ACHN (cell line): ENCODE measurements at regions not wholly inside any gene's neighbourhood (a gene's known extent, or its start where the extent isn't known, plus 50 kb on each side); places are given as distances from the start of the nearest gene placed in this dataset.
"Not testable (repeated sequence)": the region's sequence is repeated elsewhere in the genome, so short reads cannot be mapped to it uniquely, and the experiment has no call there.

Experiments
- DNase-seq: peaks from one replicate; pipeline ENCODE4 v3.0.0-alpha.2; 2015
- in situ Hi-C: cut with HindIII; loops from 2 replicates; pipeline ENCODE4 v1.10.0; 2017; ENCODE audit warnings: low sequenced_read_pairs, low pct_ligation_motif_present, low pct_unique_long_range_greater_than_20kb

GRCh38 chr14:106192701-106193100 is 666.3 kb downstream of the TMEM121 start:
- DNase-seq, in situ Hi-C loops: not testable (repeated sequence)

- DNase-seq, in situ Hi-C loops: not testable (repeated sequence)
Observed at GRCh38 chr14:106196459-106196858, 670.1 kb downstream of the TMEM121 start.

GRCh38 chr14:106197264-106197663 is 670.9 kb downstream of the TMEM121 start:
- DNase-seq, in situ Hi-C loops: not testable (repeated sequence)

- DNase-seq, result no peak
- in situ Hi-C loops, result no loop called here
Observed at GRCh38 chr14:106199097-106199496, 672.7 kb downstream of the TMEM121 start.

- in situ Hi-C loops, result no loop called here
Observed at GRCh38 chr14:106200541-106201315, 674.3 kb downstream of the TMEM121 start.

GRCh38 chr14:106201376-106201775 is 675.0 kb downstream of the TMEM121 start:
- DNase-seq, result no peak
- in situ Hi-C loops, result no loop called here

More at GRCh38 chr14:106200541-106201315, 674.3 kb downstream of the TMEM121 start:
- DNase-seq, result no peak

GRCh38 chr14:106203438-106203837 is 677.1 kb downstream of the TMEM121 start:
- DNase-seq, result no peak
- in situ Hi-C loops, result no loop called here

- no peak for DNase-seq
- in situ Hi-C loops, result no loop called here
Observed at GRCh38 chr14:106204063-106204462, 677.7 kb downstream of the TMEM121 start.

- DNase-seq, result no peak
- in situ Hi-C loops, result no loop called here
Observed at GRCh38 chr14:106207316-106207715, 680.9 kb downstream of the TMEM121 start.

GRCh38 chr14:106208794-106209193 is 682.4 kb downstream of the TMEM121 start:
- no peak for DNase-seq
- in situ Hi-C loops, result no loop called here

GRCh38 chr14:106209755-106210154 is 683.4 kb downstream of the TMEM121 start:
- in situ Hi-C loops, result no loop called here

GRCh38 chr14:106210650-106211049 is 684.3 kb downstream of the TMEM121 start:
- in situ Hi-C loops, result no loop called here
- DNase-seq, result no peak

More at GRCh38 chr14:106209755-106210154, 683.4 kb downstream of the TMEM121 start:
- DNase-seq, result no peak

GRCh38 chr14:106211334-106211900 is 685.0 kb downstream of the TMEM121 start:
- in situ Hi-C loops, result no loop called here
- DNase-seq, result no peak

- in situ Hi-C loops, result no loop called here
- no peak for DNase-seq
Observed at GRCh38 chr14:106215229-106215628, 688.8 kb downstream of the TMEM121 start.

GRCh38 chr14:106216679-106217078 is 690.3 kb downstream of the TMEM121 start:
- no peak for DNase-seq
- in situ Hi-C loops, result no loop called here

GRCh38 chr14:106218174-106218573 is 691.8 kb downstream of the TMEM121 start:
- in situ Hi-C loops, result no loop called here
- no peak for DNase-seq

GRCh38 chr14:106222311-106222710 is 695.9 kb downstream of the TMEM121 start:
- in situ Hi-C loops, result no loop called here
- DNase-seq, result no peak

- in situ Hi-C loops, result no loop called here
- DNase-seq, result no peak
Observed at GRCh38 chr14:106222731-106223130, 696.3 kb downstream of the TMEM121 start.

- in situ Hi-C loops, result no loop called here
- no peak for DNase-seq
Observed at GRCh38 chr14:106227793-106228192, 701.4 kb downstream of the TMEM121 start.

GRCh38 chr14:106228541-106229158 is 702.3 kb downstream of the TMEM121 start:
- no peak for DNase-seq
- in situ Hi-C loops, result no loop called here
